Ishikawa (cell line): ENCODE measurements at regions not wholly inside any gene's neighbourhood (a gene's known extent, or its start where the extent isn't known, plus 50 kb on each side); places are given as distances from the start of the nearest gene placed in this dataset.

Source experiments
- CEBPB ChIP-seq: IDR thresholded peaks from 2 replicates; pipeline ENCODE4 v1.6.1; 2012
- CREB1 ChIP-seq: IDR thresholded peaks from 2 replicates; pipeline ENCODE4 v1.6.1; 2012; ENCODE audit warnings: low read depth
- EGR1 ChIP-seq: IDR thresholded peaks from 2 replicates; pipeline ENCODE4 v1.6.1; 2012
- EP300 ChIP-seq: IDR thresholded peaks from 2 replicates; pipeline ENCODE4 v1.6.1; 2012; ENCODE audit warnings: borderline replicate concordance
- FOXM1 ChIP-seq: IDR thresholded peaks from 2 replicates; pipeline ENCODE4 v1.6.1; 2012; ENCODE audit warnings: low read depth, borderline replicate concordance
- NFIC ChIP-seq: IDR thresholded peaks from 2 replicates; pipeline ENCODE4 v1.6.1; 2012
- RAD21 ChIP-seq: IDR thresholded peaks from 2 replicates; pipeline ENCODE4 v1.6.1; 2012; ENCODE audit warnings: low read depth
- TAF1 ChIP-seq: IDR thresholded peaks from 2 replicates; pipeline ENCODE4 v1.6.1; 2012; ENCODE audit warnings: low read depth, mild to moderate bottlenecking
- TCF12 ChIP-seq: IDR thresholded peaks from 2 replicates; pipeline ENCODE4 v1.6.1; 2012; ENCODE audit warnings: low read depth
- TEAD4 ChIP-seq: IDR thresholded peaks from 2 replicates; pipeline ENCODE4 v1.6.1; 2012
- YY1 ChIP-seq: IDR thresholded peaks from 2 replicates; pipeline ENCODE4 v1.6.1; 2012; ENCODE audit warnings: low read depth
- ZBTB7A ChIP-seq: IDR thresholded peaks from 2 replicates; pipeline ENCODE4 v1.6.1; 2012; ENCODE audit warnings: low read depth
- TF ChIP-seq, protein P1 (sequence below): IDR thresholded peaks from 2 replicates; pipeline ENCODE4 v1.6.1; 2012
- TF ChIP-seq, protein P2 (sequence below): IDR thresholded peaks from 2 replicates; pipeline ENCODE4 v1.6.1; 2012; ENCODE audit warnings: low read depth, mild to moderate bottlenecking
- TF ChIP-seq, protein P3 (sequence below): IDR thresholded peaks from 2 replicates; pipeline ENCODE4 v1.6.1; 2012

- TF ChIP-seq RAD21 (no peak), NFIC (no peak), EP300 (no peak), CREB1 (no peak), EGR1 (no peak), ZBTB7A (no peak), YY1 (no peak), CEBPB (no peak), TCF12 (no peak), TEAD4 (no peak), TAF1 (no peak), FOXM1 (no peak)
- TF ChIP-seq, protein P1, sequence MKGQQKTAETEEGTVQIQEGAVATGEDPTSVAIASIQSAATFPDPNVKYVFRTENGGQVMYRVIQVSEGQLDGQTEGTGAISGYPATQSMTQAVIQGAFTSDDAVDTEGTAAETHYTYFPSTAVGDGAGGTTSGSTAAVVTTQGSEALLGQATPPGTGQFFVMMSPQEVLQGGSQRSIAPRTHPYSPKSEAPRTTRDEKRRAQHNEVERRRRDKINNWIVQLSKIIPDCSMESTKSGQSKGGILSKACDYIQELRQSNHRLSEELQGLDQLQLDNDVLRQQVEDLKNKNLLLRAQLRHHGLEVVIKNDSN, result no peak
- TF ChIP-seq, protein P2, sequence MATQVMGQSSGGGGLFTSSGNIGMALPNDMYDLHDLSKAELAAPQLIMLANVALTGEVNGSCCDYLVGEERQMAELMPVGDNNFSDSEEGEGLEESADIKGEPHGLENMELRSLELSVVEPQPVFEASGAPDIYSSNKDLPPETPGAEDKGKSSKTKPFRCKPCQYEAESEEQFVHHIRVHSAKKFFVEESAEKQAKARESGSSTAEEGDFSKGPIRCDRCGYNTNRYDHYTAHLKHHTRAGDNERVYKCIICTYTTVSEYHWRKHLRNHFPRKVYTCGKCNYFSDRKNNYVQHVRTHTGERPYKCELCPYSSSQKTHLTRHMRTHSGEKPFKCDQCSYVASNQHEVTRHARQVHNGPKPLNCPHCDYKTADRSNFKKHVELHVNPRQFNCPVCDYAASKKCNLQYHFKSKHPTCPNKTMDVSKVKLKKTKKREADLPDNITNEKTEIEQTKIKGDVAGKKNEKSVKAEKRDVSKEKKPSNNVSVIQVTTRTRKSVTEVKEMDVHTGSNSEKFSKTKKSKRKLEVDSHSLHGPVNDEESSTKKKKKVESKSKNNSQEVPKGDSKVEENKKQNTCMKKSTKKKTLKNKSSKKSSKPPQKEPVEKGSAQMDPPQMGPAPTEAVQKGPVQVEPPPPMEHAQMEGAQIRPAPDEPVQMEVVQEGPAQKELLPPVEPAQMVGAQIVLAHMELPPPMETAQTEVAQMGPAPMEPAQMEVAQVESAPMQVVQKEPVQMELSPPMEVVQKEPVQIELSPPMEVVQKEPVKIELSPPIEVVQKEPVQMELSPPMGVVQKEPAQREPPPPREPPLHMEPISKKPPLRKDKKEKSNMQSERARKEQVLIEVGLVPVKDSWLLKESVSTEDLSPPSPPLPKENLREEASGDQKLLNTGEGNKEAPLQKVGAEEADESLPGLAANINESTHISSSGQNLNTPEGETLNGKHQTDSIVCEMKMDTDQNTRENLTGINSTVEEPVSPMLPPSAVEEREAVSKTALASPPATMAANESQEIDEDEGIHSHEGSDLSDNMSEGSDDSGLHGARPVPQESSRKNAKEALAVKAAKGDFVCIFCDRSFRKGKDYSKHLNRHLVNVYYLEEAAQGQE, result no peak
- TF ChIP-seq, protein P3, sequence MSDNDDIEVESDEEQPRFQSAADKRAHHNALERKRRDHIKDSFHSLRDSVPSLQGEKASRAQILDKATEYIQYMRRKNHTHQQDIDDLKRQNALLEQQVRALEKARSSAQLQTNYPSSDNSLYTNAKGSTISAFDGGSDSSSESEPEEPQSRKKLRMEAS, result no peak
Measured at GRCh38 chr3:64915778-64916177, 228.0 kb upstream of the ADAMTS9 start.

DNA sequence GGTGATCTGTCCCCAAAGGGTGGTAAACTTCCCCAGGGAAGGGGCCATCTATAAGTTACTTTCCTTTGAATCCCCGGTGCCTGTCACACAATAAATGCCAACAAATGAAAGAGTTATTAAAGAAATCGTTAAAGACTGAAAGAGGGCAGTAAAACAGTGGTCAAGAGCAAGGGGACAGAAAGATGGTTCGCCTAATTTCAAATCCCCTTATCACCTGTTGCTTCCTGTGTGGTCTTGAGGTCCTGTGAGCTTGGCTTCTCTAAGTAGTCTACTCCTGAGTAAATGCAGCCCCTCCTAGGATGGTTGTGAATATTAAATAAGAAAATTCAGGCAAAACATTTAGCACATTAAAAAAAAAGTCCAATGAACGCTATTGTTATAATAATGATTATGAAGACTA, 225.7 kb upstream of the ADAMTS9 start:
- TF ChIP-seq RAD21 (no peak), YY1 (no peak), NFIC (no peak), CREB1 (no peak), FOXM1 (no peak), CEBPB (no peak), ZBTB7A (no peak)
- TF ChIP-seq, protein P2, result no peak
- TF ChIP-seq, protein P1, result no peak
- TF ChIP-seq, protein P3, result no peak

- no peak for TF ChIP-seq TAF1
- no peak for TF ChIP-seq ZBTB7A
- TF ChIP-seq CREB1, result no peak
- no peak for TF ChIP-seq RAD21
- TF ChIP-seq, protein P1, result no peak
- TF ChIP-seq TCF12, result no peak
- no peak for TF ChIP-seq TEAD4
Measured at GRCh38 chr3:64911138-64911537, 223.3 kb upstream of the ADAMTS9 start.

DNA sequence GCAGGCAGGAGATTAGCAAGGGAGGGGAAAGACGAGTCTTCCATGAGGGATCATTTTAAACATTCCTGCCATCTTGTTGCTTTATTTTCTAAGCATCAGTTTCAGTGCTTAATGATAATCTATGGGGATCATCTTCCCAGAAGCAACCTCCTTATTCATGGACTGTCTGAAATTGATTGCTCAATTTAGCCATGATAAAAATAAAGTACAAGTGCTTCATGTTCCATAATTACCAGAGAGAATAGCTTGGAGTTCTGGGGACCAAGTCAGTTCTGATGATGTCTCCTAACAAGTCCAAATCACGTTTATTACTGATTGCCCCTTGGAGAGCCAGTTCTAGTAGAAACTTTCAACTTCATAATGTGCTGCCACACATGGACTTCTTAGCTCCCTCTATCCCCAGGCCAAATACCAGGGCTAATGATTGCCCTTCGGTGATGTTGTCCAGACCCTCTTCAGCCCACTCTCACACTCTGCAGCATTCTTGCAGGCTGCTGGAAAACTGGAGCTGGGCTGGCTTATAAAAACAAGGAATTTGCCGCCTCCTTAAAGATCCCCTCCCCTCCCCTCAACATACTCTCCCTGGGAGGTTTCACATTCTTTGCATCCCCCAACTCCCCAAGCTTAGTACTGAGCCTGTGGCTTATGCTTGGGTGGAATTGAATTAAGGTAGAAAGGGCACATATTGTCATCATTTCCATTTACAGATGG, 222.1 kb upstream of the ADAMTS9 start:
- TF ChIP-seq, protein P1, result no peak
- TF ChIP-seq TEAD4 (no peak), EGR1 (no peak), RAD21 (no peak), EP300 (no peak), CREB1 (no peak), TAF1 (no peak), YY1 (no peak), NFIC (no peak), ZBTB7A (no peak), FOXM1 (no peak), CEBPB (no peak), TCF12 (no peak)
- TF ChIP-seq, protein P2, result no peak
- TF ChIP-seq, protein P3, result no peak
